B cell (primary cell): ENCODE measurements at regions not wholly inside any gene's neighbourhood (a gene's known extent, or its start where the extent isn't known, plus 50 kb on each side); places are given as distances from the start of the nearest gene placed in this dataset. TPM values are rescaled to one million over a fixed set of nuclear protein-coding genes. Genes with fewer than 3 reads are reported as not detected.
"Not testable (repeated sequence)": the region's sequence is repeated elsewhere in the genome, so short reads cannot be mapped to it uniquely, and the experiment has no call there.

Experiments
- ATAC-seq: fragments of 200-7000 bp; cut with Tn5 transposase; one replicate; pipeline ENCODE4 v1.10.0; 2021; ENCODE audit warnings: low read depth, mild to moderate bottlenecking, moderate number of reproducible peaks, moderate library complexity
- CTCF ChIA-PET: fragments of 350-600 bp; sonication (Branson Sonifier 250); formaldehyde crosslinking; loops from one replicate; lab custom pipeline; 2021; ENCODE audit warnings: antibody characterized with exemption, inconsistent platforms; lab: Charles Lee
- POLR2A ChIA-PET: fragments of 350-600 bp; sonication (Branson Sonifier 250); formaldehyde crosslinking; loops from one replicate; lab custom pipeline; 2021; ENCODE audit warnings: antibody characterized with exemption; lab: Charles Lee
- DNase-seq: peaks from one replicate; pipeline ENCODE4 v3.0.0; 2013
- H2AFZ ChIP-seq: 2 replicates; pipeline ENCODE4 v1.6.1; 2012; ENCODE audit warnings: mild to moderate bottlenecking, low read depth, low read length; ENCODE audit not compliant: insufficient read depth, poor library complexity, severe bottlenecking
- H3K27ac ChIP-seq, 2 donors: 1 replicate in 1 of 2; 2 replicates in 1 of 2; pipeline ENCODE4 v1.5.1; 2012 to 2013; ENCODE audit warnings: low read length in 2 of 2, mild to moderate bottlenecking in 2 of 2, moderate library complexity in 1 of 2
- H3K27me3 ChIP-seq, 4 experiments: fragments of 200-600 bp in 1 of 4; sonication (generic) in 1 of 4; replicated peaks in 1 of 4; 1 replicate in 2 of 4; 2 replicates in 2 of 4; pipeline versions ENCODE4 v1.6.1 to v1.7.0; 2013 to 2016; ENCODE audit warnings: low read length in 3 of 4, mild to moderate bottlenecking in 2 of 4, mixed read lengths in 1 of 4, moderate library complexity in 1 of 4; ENCODE audit not compliant: insufficient read depth in 4 of 4, control insufficient read depth in 3 of 4; ENCODE audit errors: control extremely low read depth in 1 of 4
- H3K36me3 ChIP-seq, 2 experiments: replicated peaks in 1 of 2; 1 replicate in 1 of 2; 2 replicates in 1 of 2; pipeline versions ENCODE4 v1.6.1 to v1.7.1; 2013; ENCODE audit warnings: low read length in 1 of 2; ENCODE audit not compliant: insufficient read depth in 2 of 2, control insufficient read depth in 1 of 2; ENCODE audit errors: control extremely low read depth in 1 of 2, extremely low read depth in 1 of 2
- H3K4me1 ChIP-seq, 2 donors: fragments of 200-600 bp in 1 of 2; sonication (generic) in 1 of 2; 1 replicate in 1 of 2; 2 replicates in 1 of 2; pipeline versions ENCODE4 v1.5.1 to v1.6.1; 2013 to 2017; ENCODE audit warnings: low read length in 2 of 2; ENCODE audit not compliant: control insufficient read depth in 2 of 2, insufficient read depth in 2 of 2
- H3K4me2 ChIP-seq: replicated peaks from 2 replicates; pipeline ENCODE3; 2012; ENCODE audit warnings: mild to moderate bottlenecking, low read depth, low read length; ENCODE audit not compliant: poor library complexity, severe bottlenecking
- H3K4me3 ChIP-seq, 5 experiments: fragments of 200-600 bp in 1 of 5; sonication (generic) in 1 of 5; 1 replicate in 3 of 5; 2 replicates in 2 of 5; pipeline versions ENCODE4 v1.5.1 to v1.7.0; 2011 to 2016; ENCODE audit warnings: low read length in 4 of 5, mild to moderate bottlenecking in 4 of 5, low read depth in 2 of 5, control low read depth in 1 of 5, moderate library complexity in 1 of 5; ENCODE audit not compliant: insufficient read depth in 1 of 5; ENCODE audit errors: control extremely low read depth in 1 of 5, extremely low read depth in 1 of 5
- H3K79me2 ChIP-seq: fragments of 200-600 bp; sonication (generic); one replicate; pipeline ENCODE4 v1.6.0; 2016; ENCODE audit warnings: low read length; ENCODE audit not compliant: control insufficient read depth, insufficient read depth
- H3K9ac ChIP-seq: fragments of 200-600 bp; sonication (generic); 2 replicates; pipeline ENCODE4 v1.6.1; 2017; ENCODE audit warnings: mild to moderate bottlenecking, low read length, moderate library complexity
- H3K9me3 ChIP-seq, 3 donors: one replicate each; pipeline versions ENCODE4 v1.6.1 to v1.7.1; 2013; ENCODE audit warnings: low read length in 2 of 3; ENCODE audit not compliant: control insufficient read depth in 2 of 3, insufficient read depth in 1 of 3; ENCODE audit errors: control extremely low read depth in 1 of 3
- H4K20me1 ChIP-seq: 2 replicates; pipeline ENCODE4 v1.6.0; 2012; ENCODE audit warnings: mild to moderate bottlenecking, low read length; ENCODE audit not compliant: insufficient read depth, control insufficient read depth, poor library complexity, severe bottlenecking
- H3K27ac Mint-ChIP-seq: one replicate; pipeline ENCODE4 v1.8.0; 2021; ENCODE audit warnings: mixed read lengths
- H3K27me3 Mint-ChIP-seq: one replicate; pipeline ENCODE4 v1.8.0; 2021; ENCODE audit warnings: mixed read lengths
- H3K4me1 Mint-ChIP-seq: one replicate; pipeline ENCODE4 v1.8.0; 2021; ENCODE audit warnings: mixed read lengths
- H3K4me3 Mint-ChIP-seq: one replicate; pipeline ENCODE4 v1.8.0; 2021; ENCODE audit warnings: mixed read lengths
- H3K9me3 Mint-ChIP-seq: one replicate; pipeline ENCODE4 v1.8.0; 2022; ENCODE audit warnings: mixed read lengths; ENCODE audit not compliant: insufficient read depth
- EZH2 ChIP-seq: IDR thresholded peaks from 2 replicates; pipeline ENCODE4 v1.6.1; 2012; ENCODE audit warnings: borderline replicate concordance, low read depth, mild to moderate bottlenecking, moderate library complexity, low read length; ENCODE audit not compliant: insufficient read depth, poor library complexity, severe bottlenecking
- WGBS: methylation state at CpG from one replicate; pipeline ENCODE4 v1.1.5; 2013; ENCODE audit warnings: missing lambda C conversion rate; ENCODE audit not compliant: insufficient coverage; 5-methylcytosine and 5-hydroxymethylcytosine counted together
- intact Hi-C: fragments of 100-400 bp; cut with micrococcal nuclease; formaldehyde crosslinking; loops from one replicate; pipeline ENCODE4 v1.10.0; 2022
- small RNA-seq: library from RNA; depleted of rRNA; stranded (forward); fragments of <200 nt; gene quantifications from one replicate; pipeline ENCODE3, GENCODE V24; 2012; ENCODE audit warnings: low replicate concordance, low read depth; ENCODE audit not compliant: insufficient read length
- TF ChIP-seq, protein P1 (sequence below): fragments of 200-600 bp; IDR thresholded peaks from one replicate; pipeline ENCODE4 v1.8.0; 2022; ENCODE audit warnings: antibody characterized with exemption, mild to moderate bottlenecking

GRCh38 chr10:113499806-113500205 lies 53.0 kb upstream of the HABP2 start:
- peaks cover 2% of the 10 kb centered on the region for H3K9me3 Mint-ChIP-seq
- WGBS = 95% methylated on average over 3 of the region's 5 CpGs
- no peaks in the 10 kb centered on the region for H3K27me3 ChIP-seq
- H3K4me2 ChIP-seq = no peak overlapping the region
- TF ChIP-seq, protein P1, sequence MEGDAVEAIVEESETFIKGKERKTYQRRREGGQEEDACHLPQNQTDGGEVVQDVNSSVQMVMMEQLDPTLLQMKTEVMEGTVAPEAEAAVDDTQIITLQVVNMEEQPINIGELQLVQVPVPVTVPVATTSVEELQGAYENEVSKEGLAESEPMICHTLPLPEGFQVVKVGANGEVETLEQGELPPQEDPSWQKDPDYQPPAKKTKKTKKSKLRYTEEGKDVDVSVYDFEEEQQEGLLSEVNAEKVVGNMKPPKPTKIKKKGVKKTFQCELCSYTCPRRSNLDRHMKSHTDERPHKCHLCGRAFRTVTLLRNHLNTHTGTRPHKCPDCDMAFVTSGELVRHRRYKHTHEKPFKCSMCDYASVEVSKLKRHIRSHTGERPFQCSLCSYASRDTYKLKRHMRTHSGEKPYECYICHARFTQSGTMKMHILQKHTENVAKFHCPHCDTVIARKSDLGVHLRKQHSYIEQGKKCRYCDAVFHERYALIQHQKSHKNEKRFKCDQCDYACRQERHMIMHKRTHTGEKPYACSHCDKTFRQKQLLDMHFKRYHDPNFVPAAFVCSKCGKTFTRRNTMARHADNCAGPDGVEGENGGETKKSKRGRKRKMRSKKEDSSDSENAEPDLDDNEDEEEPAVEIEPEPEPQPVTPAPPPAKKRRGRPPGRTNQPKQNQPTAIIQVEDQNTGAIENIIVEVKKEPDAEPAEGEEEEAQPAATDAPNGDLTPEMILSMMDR = no peak
- TF ChIP-seq EZH2 = no peak
- H3K4me3 Mint-ChIP-seq = no peak overlapping the region
- ATAC-seq = no peak
- H3K9me3 ChIP-seq = no peaks in the 10 kb centered on the region
- no peak overlapping the region for H3K27ac ChIP-seq
- H3K9ac ChIP-seq = no peak overlapping the region
- no peak overlapping the region for H2AFZ ChIP-seq
- intact Hi-C loops = no loop called here
- no peaks in the 10 kb centered on the region for H3K79me2 ChIP-seq
- ChIA-PET CTCF (no interaction called here), POLR2A (no interaction called here)
- H3K4me1 Mint-ChIP-seq = no peaks in the 10 kb centered on the region
- peaks cover 9% of the 10 kb centered on the region for H3K27me3 Mint-ChIP-seq
- H3K4me1 ChIP-seq = no peaks in the 10 kb centered on the region
- H4K20me1 ChIP-seq = no peaks in the 10 kb centered on the region
- H3K36me3 ChIP-seq = no peaks in the 10 kb centered on the region
- DNase-seq = no peak
- H3K27ac Mint-ChIP-seq = no peak overlapping the region
- H3K4me3 ChIP-seq = no peak overlapping the region

- H3K4me2 ChIP-seq, H2AFZ ChIP-seq, ATAC-seq, CTCF ChIA-PET, H3K4me1 Mint-ChIP-seq, H3K4me3 Mint-ChIP-seq, H3K79me2 ChIP-seq, H3K9me3 Mint-ChIP-seq, H3K27me3 Mint-ChIP-seq, H3K4me1 ChIP-seq, POLR2A ChIA-PET, DNase-seq, H3K27ac ChIP-seq, H3K9ac ChIP-seq, H3K9me3 ChIP-seq, H3K27me3 ChIP-seq, H4K20me1 ChIP-seq, intact Hi-C loops, H3K4me3 ChIP-seq, H3K36me3 ChIP-seq, H3K27ac Mint-ChIP-seq: not testable (repeated sequence)
- 91% methylated on average over 6 of the region's 6 CpGs for WGBS
These were observed 51.8 kb upstream of the HABP2 start for GRCh38 chr10:113501031-113501430.

Small RNA genes in the stretch of these regions (small RNA-seq; reads per million reads assigned to genes)
- gene RNU7-165P = not detected
